GM12872 (cell line): ENCODE measurements at regions not wholly inside any gene's neighbourhood (a gene's known extent, or its start where the extent isn't known, plus 50 kb on each side); places are given as distances from the start of the nearest gene placed in this dataset.

Experiments used
- CTCF ChIP-seq: IDR thresholded peaks from 3 replicates; pipeline ENCODE4 v1.5.1; 2011; ENCODE audit warnings: low read depth, mild to moderate bottlenecking, low read length, moderate library complexity; ENCODE audit not compliant: insufficient read depth

DNA sequence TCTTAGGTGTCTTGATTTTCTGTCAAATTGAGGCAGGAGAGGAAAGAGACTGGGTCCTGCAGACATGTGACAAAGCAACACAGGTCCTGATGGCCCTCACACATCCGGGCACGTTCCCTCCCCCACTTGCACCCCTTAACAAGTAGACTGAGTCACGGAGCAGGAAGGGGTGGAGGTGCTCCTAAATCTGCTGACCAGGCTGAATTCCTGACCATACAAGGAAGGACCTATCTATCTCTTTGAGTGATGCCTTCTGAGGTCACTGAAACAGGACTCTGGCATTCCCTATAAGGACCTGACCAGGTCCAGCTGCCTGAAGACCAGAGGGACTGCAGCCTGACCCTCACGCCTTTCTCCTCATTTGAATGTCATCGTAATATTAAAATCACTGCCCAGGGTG lies 250.3 kb downstream of the COL4A1 start:
- no peak for TF ChIP-seq CTCF

- TF ChIP-seq CTCF: no peak
These were observed 251.9 kb downstream of the COL4A1 start for GRCh38 chr13:110055089-110055488.

- no peak for TF ChIP-seq CTCF
These were observed 252.9 kb downstream of the COL4A1 start for GRCh38 chr13:110054041-110054440.

DNA sequence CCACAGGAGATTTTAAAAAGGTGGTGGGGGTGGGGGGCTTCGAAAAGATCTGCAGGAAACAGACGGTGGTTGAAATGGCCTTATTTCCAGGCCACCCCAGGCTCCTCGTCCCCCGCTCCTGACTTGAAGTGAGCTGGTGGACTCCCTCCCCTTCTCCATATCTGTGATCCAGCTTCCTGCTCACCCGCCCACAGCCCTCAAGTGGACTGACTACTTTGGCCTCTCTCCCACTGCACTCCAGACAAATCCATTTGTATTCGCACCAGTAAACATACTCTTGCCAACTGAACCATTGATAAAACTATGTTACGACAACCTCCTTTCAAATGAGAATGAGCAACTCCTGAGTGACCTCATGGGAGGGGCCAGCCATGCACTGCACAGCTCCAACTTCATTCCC lies 259.5 kb downstream of the COL4A1 start:
- TF ChIP-seq CTCF: no peak

GRCh38 chr13:110046811-110047210 lies 260.1 kb downstream of the COL4A1 start:
- TF ChIP-seq CTCF: no peak

- TF ChIP-seq CTCF: no peak
These were observed 259.5 kb upstream of the IRS2 start for GRCh38 chr13:110045919-110046318.

DNA sequence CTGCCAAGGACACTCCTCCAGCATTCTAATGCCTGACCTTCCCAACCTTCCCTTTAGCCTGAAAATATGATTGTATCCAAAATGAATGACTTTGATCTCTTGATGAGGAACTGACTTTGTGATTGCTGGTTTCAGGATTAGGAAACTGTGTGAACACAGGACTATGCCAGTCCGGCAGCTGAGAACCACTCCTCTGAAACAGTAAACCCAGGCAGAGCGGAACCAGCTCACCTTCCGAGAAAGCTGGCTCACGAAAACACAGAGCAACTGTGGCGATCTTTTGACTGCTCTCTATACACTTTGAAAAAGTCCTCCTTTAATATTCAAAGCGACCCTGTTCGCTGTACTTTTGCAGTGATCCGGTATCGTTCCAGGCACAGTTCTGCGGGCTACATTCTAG lies 258.8 kb upstream of the IRS2 start:
- TF ChIP-seq CTCF: no peak

DNA sequence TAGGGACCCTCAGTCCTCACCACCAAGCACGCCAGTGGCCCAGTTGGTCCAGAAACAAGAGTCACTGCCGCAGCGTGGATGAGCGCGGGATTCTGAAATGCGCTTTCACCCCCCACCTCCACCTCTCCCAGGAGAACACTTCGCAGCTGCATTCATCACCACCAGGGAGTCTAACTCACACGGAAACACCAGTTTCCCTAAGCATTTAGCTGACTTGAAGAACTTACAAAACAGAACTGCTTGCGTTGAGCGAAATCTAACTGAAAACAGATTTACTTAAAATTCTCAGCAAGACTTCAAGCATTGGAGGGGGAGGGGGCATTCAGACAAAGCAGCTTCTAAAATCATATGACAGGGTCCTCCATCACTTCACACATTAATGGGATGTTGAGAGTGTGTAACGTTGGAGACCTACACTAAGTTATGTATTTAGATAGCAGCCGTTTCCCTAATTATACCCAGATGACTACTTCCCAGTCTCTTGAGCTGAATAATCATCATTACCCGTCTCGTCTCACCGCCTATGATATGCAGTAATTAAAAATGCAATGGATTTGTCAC lies 258.2 kb upstream of the IRS2 start:
- TF ChIP-seq CTCF: no peak
